Coronary artery (tissue), 2 donors: ENCODE measurements at regions not wholly inside any gene's neighbourhood (a gene's known extent, or its start where the extent isn't known, plus 50 kb on each side); places are given as distances from the start of the nearest gene placed in this dataset.
A peak's percentile ranks its signal among the peaks of the same experiment; 100 is the strongest.

Experiments used
- DNase-seq: peaks from one replicate; pipeline ENCODE4 v3.0.0-alpha.2; 2017; ENCODE audit warnings: low spot score
- H3K27ac ChIP-seq, 2 donors: fragments of 200-600 bp; sonication (generic); one replicate each; pipeline ENCODE4 v1.5.1; 2016 to 2019
- H3K4me3 ChIP-seq: fragments of 200-600 bp; sonication (generic); 2 replicates; pipeline ENCODE4 v1.5.1; 2016; ENCODE audit warnings: mild to moderate bottlenecking, moderate library complexity
- CTCF ChIP-seq: fragments of 200-600 bp; sonication (generic); IDR thresholded peaks from one replicate; pipeline ENCODE4 v1.5.1; 2019; ENCODE audit warnings: antibody characterized with exemption

DNA sequence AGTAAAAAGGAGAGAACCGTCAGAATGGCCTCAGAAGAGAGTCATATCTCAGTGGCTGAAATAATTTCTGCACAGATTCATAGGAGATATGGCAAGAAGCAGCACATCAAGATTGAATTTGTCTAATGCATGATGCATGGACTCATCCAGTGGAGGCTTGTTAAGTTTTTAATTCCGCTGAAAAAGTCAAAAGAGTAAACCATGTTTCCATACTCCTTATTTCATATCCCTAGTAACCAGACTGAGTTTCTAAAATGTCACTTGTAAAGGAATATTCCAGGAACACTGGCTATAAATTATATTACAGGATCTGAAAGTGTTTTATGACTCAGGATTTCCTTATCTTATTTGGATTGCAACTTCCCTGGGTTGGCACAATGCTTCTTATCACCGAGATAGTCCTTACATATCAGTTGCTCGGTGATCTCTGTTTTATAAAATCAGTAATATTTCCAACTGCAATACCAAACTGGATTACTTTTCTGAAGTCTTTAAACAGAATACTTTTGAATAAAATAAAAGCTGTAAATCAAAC lies 180.2 kb upstream of the TSC22D1 start:
- no peak overlapping the region for H3K27ac ChIP-seq
- no peak overlapping the region for H3K4me3 ChIP-seq
- TF ChIP-seq CTCF = no peak
- DNase-seq = no peak

GRCh38 chr13:44755872-44756271 lies 179.7 kb upstream of the TSC22D1 start:
- TF ChIP-seq CTCF = no peak
- no peak for DNase-seq
- H3K4me3 ChIP-seq = no peak overlapping the region
- no peak overlapping the region for H3K27ac ChIP-seq

DNA sequence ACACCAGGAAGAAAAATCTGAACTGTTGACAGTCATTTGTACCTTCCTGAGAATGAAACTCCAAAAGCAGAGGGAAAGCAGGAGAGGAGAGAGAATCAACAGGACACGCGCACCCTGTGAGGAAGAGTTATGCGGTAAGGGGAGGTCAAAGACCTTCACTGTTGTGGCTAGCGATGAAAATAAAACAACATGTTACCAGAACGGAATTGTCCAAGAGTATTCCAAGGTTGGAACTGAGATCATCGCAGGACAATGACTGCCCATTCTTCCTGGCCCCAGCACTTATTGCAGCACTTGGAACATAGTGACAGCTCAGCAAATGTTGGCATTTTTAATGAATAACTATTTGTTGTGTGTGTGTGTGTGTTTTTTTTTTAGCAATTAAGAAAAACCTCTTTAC lies 176.0 kb upstream of the TSC22D1 start:
- Histone ChIP-seq H3K4me3 (no peak overlapping the region), H3K27ac (no peak overlapping the region)
- no peak for TF ChIP-seq CTCF
- no peak for DNase-seq

GRCh38 chr13:44750630-44751029 lies 174.5 kb upstream of the TSC22D1 start:
- DNase-seq = no peak
- H3K4me3 ChIP-seq = no peak overlapping the region
- TF ChIP-seq CTCF = no peak
- H3K27ac ChIP-seq = no peak overlapping the region

GRCh38 chr13:44749906-44750305 lies 173.8 kb upstream of the TSC22D1 start:
- Histone ChIP-seq H3K27ac (no peak overlapping the region), H3K4me3 (no peak overlapping the region)
- DNase-seq = no peak
- TF ChIP-seq CTCF = no peak

- no peak for TF ChIP-seq CTCF
- no peak for DNase-seq
- Histone ChIP-seq H3K4me3 (no peak overlapping the region), H3K27ac (no peak overlapping the region)
Measured at GRCh38 chr13:44748439-44748838, 172.3 kb upstream of the TSC22D1 start.

DNA sequence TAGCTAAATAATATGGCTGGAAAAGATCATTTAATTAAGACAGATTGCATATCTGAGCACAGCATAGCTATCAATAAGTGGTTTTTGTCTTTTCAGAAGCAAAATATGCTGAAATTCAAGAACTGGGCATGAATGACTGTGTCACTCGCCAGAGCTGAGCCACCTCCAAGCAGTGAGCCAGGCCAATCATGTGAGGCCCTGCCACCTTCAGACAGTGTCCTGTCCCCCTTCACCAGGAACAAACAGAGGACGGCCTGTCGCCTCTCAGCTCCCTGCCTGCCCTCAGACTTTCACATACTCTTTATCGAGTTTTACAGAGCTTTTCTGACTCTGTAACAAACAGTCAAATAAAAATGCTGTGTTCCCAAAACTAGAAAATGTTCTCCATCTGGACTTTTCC lies 171.0 kb upstream of the TSC22D1 start:
- no peak for TF ChIP-seq CTCF
- no peak for DNase-seq
- H3K27ac ChIP-seq = peak overlapping the region; percentile 11 to 73
- no peak overlapping the region for H3K4me3 ChIP-seq
